CD1c-positive myeloid dendritic cell (primary cell): ENCODE measurements at regions not wholly inside any gene's neighbourhood (a gene's known extent, or its start where the extent isn't known, plus 50 kb on each side); places are given as distances from the start of the nearest gene placed in this dataset.
"Not testable (repeated sequence)": the region's sequence is repeated elsewhere in the genome, so short reads cannot be mapped to it uniquely, and the experiment has no call there.

Experiments used
- DNase-seq: peaks from one replicate; pipeline ENCODE4 v3.0.0-alpha.2; 2016; ENCODE audit errors: extremely low spot score

GRCh38 chr19:27722625-27723024, 1490.3 kb downstream of the UQCRFS1 start:
- DNase-seq: no peak

DNA sequence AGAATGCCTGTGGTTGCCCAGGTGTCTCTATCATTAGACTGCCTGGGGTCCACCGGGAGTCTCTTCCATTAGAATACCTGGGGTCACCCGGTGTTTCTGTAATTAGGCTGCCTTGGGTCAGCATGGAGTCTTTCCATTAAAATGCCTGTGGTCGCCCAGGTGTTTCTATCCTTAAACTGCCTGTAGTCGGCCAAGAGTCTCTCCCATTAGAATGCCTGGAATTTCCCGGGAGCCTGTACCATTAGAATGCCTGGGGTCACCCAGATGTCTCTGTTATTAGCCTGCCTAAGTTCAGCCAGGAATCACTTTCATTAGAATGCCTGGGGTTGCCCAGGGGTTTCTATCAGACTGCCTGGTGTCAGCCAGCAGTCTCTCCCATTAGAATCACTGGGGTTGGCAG, 1492.8 kb downstream of the UQCRFS1 start:
- DNase-seq: no peak

DNA sequence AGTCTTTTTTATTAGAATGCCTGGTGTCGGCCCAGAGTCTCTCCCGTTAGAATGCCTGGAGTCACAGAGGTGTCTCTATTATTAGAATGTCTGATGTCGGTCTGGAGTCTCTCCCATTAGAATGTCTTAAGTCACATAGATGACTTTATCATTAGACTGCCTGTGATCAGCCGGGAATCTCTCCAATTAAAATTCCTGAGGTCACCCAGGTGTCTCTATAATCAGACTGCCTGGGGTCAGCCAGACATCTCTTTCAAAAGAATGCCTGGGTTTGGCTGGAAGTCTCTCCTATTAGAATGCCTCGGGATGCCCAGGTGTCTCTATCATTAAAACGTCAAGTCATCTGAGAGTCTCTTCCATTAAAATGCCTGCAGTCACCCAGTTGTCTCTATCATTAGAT, 1493.9 kb downstream of the UQCRFS1 start:
- DNase-seq: no peak

GRCh38 chr19:27718234-27718633, 1494.7 kb downstream of the UQCRFS1 start:
- DNase-seq: no peak

DNA sequence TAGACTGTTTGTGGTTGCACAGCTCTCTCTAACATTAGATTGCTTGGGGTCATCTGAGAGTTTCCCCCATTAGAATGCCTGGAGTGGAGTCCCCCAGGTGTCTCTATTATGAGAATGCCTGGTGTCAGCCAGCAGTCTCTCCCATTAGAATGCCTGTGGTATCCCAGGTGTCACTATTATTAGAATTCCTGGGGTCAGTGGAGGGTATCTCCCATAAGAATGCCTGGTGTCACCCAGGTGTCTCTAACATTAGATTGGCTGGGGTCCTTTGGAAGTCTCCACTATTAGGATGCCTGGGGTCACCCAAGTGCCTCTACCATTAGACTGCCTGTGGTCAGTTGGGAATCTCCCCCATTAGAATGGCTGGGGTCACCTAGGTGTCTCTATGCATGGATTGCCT, 1495.1 kb downstream of the UQCRFS1 start:
- no peak for DNase-seq

- DNase-seq: no peak
These were observed 1496.0 kb downstream of the UQCRFS1 start for GRCh38 chr19:27716922-27717321.

DNA sequence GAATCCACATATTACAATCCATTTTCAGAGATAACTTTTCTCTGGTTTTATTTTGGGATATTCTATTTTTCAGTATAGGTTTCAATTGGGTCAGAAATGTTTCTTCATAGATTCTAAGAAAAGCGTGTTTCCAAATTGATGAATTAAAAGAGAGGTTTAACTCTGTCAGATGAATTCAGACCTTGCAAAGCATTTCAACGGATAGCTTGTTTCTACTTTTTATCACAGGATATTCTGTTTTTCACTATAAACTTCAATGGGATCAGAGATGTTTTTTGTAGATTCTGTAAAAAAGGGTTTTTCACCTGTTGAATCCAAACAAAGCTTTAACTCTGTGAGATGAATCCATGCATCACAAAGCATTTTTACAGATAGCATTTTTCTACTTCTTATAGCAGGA, 1498.1 kb downstream of the UQCRFS1 start:
- no peak for DNase-seq

- no peak for DNase-seq
These were observed 1503.5 kb downstream of the UQCRFS1 start for GRCh38 chr19:27709496-27709895.

- not testable (repeated sequence) for DNase-seq
These were observed 1504.0 kb downstream of the UQCRFS1 start for GRCh38 chr19:27708986-27709385.

- DNase-seq: not testable (repeated sequence)
These were observed 1505.9 kb downstream of the UQCRFS1 start for GRCh38 chr19:27707026-27707425.

GRCh38 chr19:27705896-27706295, 1507.1 kb downstream of the UQCRFS1 start:
- no peak for DNase-seq

DNA sequence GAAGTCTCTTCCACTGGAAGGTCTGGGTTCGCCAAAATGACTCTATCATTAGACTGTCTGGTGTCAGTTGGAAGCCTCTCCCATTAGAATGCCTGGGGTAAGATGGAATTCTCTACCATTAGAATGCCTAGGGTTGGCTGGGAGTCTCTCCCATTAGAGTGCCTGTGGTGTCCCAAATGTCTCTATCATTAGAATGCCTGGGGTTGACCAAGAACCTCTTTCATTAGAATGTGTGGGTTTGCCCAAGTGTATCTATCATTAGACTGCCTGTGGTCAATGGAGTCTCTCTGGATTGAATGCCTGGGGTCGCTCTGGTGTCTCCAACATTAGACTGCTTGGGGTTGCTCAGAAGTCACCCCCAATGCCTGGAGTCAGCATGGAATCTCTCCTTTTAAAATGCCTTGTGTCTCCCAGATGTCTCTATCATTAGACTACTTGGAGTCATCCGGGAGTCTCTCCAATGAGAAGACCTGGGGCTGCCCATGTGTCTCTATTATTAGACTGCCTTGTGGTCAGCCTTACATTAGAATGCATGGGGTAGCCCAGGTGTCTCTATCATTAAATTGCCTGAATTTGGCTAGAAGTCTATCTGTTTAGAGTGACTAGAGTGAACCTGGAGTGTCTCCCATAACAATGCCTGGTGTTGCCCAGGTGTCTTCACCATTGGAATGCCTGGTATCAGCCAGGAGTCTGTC, 1518.4 kb downstream of the UQCRFS1 start:
- no peak for DNase-seq

GRCh38 chr19:27691991-27692390, 1521.0 kb downstream of the UQCRFS1 start:
- DNase-seq: no peak

DNA sequence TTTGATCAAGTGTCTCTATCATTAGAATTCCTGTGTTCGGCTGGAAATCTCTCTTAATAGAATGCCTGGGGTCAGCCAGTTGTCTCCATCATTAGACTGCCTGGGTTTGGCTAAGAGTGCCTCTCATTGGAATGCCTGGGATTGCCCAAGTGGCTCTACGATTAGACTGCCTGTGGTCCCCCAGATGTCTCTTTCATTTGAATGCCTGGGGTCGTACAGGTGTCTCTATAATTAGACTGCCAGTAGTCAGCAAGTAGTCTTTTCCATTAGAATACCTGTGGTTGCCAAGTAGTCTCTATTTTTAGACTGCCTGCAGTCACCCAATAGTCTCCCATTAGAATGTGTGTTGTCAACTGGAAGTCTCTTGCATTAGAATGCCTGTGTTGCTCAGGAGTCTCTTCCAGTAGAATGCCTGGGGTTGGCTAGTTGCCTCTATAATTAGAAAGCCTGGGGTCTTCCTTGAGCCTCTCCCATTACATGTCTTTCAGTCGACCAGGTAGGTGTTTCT, 1523.2 kb downstream of the UQCRFS1 start:
- no peak for DNase-seq

- DNase-seq: no peak
These were observed 1528.7 kb downstream of the UQCRFS1 start for GRCh38 chr19:27684293-27684692.

GRCh38 chr19:27681972-27682371, 1531.0 kb downstream of the UQCRFS1 start:
- DNase-seq: no peak

DNA sequence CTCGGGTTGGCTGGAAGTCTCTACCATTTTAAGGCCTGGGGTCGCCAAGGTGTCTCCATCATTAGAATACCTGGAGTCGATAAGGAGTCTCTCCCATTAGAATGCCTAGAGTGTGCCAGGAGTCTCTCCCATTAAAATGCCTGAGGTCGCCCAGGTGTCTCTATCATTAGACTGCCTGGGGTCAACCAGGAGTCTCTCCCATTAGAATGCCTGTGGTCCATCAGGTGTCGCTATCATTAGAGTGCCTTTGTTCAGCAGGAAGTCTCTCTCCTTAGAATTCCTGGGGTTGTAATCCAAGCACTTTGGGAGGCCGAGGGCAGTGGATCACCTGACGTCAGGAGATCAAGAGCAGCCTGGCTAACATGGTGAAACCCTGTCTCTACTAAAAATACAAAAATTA, 1533.0 kb downstream of the UQCRFS1 start:
- DNase-seq: no peak

GRCh38 chr19:27679399-27679798, 1533.6 kb downstream of the UQCRFS1 start:
- no peak for DNase-seq

GRCh38 chr19:27676877-27677276, 1536.1 kb downstream of the UQCRFS1 start:
- DNase-seq: no peak

DNA sequence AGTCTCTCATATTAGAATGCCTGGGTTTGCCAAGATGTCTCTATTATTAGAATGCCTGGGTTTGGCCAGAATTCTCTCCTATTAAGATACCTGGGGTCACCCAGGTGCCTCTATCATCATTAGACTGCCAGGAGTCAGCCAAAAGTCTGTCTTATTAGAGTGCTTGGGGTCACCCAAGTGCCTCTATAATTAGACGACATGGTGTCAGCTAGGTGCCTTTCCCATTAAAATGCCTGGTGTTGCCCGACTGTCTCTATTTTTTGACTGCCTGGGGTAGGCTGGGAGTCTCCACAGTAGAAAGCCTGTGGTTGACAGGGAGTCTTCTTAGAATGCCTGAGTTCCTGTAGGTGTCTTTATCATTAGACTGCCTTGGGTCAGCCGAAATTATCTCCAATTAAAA, 1536.6 kb downstream of the UQCRFS1 start:
- DNase-seq: no peak

- no peak for DNase-seq
These were observed 1537.2 kb downstream of the UQCRFS1 start for GRCh38 chr19:27675771-27676170.

DNA sequence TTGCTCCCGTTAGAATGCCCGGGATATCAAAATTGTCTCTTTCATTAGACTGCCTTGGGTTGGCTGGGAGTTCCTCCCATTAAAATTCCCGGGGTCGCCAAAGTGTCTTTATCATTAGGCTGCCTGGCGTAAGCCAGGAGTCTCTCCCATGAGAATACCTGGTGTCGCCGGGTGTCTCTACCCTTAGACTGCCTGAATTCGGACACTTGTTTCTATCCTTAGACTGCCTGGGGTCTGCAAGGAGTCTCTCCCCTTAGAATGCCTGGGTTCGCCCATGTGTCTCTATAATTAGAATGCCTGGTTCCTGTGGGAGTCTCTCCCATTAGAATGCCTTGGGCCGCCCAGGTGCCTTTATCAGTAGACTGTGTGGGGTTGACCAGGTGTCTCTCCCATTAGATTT, 1538.2 kb downstream of the UQCRFS1 start:
- DNase-seq: no peak

DNA sequence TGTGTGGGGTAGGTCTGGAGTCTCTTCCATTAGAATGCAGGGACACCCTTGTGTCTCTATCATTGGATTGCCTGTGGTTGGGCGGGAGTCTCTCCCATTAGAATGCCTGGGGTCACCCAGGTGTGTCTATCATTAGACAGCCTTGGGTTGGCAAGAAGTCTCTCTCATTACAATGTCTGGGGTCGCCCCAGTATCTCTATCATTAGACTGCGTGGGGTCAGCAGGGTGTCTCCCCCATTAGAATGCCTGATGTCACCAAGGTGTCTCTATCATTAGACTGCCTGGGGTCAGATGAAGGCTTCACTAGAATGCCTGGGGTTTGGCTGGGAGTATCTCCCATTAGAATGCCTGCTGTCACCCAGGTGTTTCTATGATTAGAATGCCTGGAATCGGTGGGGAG, 1539.0 kb downstream of the UQCRFS1 start:
- DNase-seq: no peak
